Central memory CD8-positive, alpha-beta T cell (primary cell): ENCODE measurements at regions not wholly inside any gene's neighbourhood (a gene's known extent, or its start where the extent isn't known, plus 50 kb on each side); places are given as distances from the start of the nearest gene placed in this dataset.

Source experiments
- ATAC-seq: fragments of 150-1000 bp; cut with Tn5 transposase; replicated peaks from 2 replicates; pipeline ENCODE4 v1.10.0; 2022; ENCODE audit warnings: mild to moderate bottlenecking, moderate FRiP score, moderate number of reproducible peaks; ENCODE audit not compliant: poor library complexity, severe bottlenecking; ENCODE audit errors: extremely low read depth
- DNase-seq, 2 donors: peaks; one replicate each; pipeline ENCODE4 v3.0.0; 2021; ENCODE audit warnings: low spot score in 2 of 2
- H3K27ac Mint-ChIP-seq: one replicate; pipeline ENCODE4 v1.8.0; 2022; ENCODE audit warnings: low read depth, mild to moderate bottlenecking, moderate library complexity, mixed read lengths
- H3K27me3 Mint-ChIP-seq: one replicate; pipeline ENCODE4 v1.8.0; 2022; ENCODE audit warnings: mixed read lengths
- H3K36me3 Mint-ChIP-seq: one replicate; pipeline ENCODE4 v1.8.0; 2022; ENCODE audit warnings: mild to moderate bottlenecking, moderate library complexity, mixed read lengths; ENCODE audit not compliant: insufficient read depth
- H3K4me1 Mint-ChIP-seq: one replicate; pipeline ENCODE4 v1.8.0; 2022; ENCODE audit warnings: mixed read lengths
- H3K4me3 Mint-ChIP-seq: one replicate; pipeline ENCODE4 v1.8.0; 2022; ENCODE audit warnings: mild to moderate bottlenecking, moderate library complexity, mixed read lengths
- H3K9me3 Mint-ChIP-seq: one replicate; pipeline ENCODE4 v1.8.0; 2022; ENCODE audit warnings: mixed read lengths

- DNase-seq (no peak), ATAC-seq (no peak)
- Mint-ChIP-seq H3K9me3 (no peaks in the 10 kb centered on the region), H3K27me3 (peaks cover 2% of the 10 kb centered on the region), H3K27ac (no peak overlapping the region), H3K4me3 (no peak overlapping the region), H3K4me1 (no peaks in the 10 kb centered on the region), H3K36me3 (no peaks in the 10 kb centered on the region)
Measured at GRCh38 chr20:24823989-24824693, 124.9 kb upstream of the CST7 start.

GRCh38 chr20:24825591-24825990, 123.5 kb upstream of the CST7 start:
- H3K27me3 Mint-ChIP-seq, result no peaks in the 10 kb centered on the region
- H3K4me3 Mint-ChIP-seq, result no peak overlapping the region
- H3K27ac Mint-ChIP-seq, result no peak overlapping the region
- no peaks in the 10 kb centered on the region for H3K4me1 Mint-ChIP-seq
- no peaks in the 10 kb centered on the region for H3K9me3 Mint-ChIP-seq
- ATAC-seq, result no peak
- H3K36me3 Mint-ChIP-seq, result no peaks in the 10 kb centered on the region
- DNase-seq, result no peak

- DNase-seq (no peak), ATAC-seq (no peak)
- Mint-ChIP-seq H3K27ac (no peak overlapping the region), H3K4me3 (no peak overlapping the region), H3K9me3 (no peaks in the 10 kb centered on the region), H3K27me3 (no peaks in the 10 kb centered on the region), H3K36me3 (no peaks in the 10 kb centered on the region), H3K4me1 (no peaks in the 10 kb centered on the region)
Measured at GRCh38 chr20:24827603-24828295, 121.3 kb upstream of the CST7 start.

GRCh38 chr20:24828992-24829648, 119.9 kb upstream of the CST7 start:
- H3K9me3 Mint-ChIP-seq, result no peaks in the 10 kb centered on the region
- H3K36me3 Mint-ChIP-seq, result no peaks in the 10 kb centered on the region
- H3K4me3 Mint-ChIP-seq, result no peak overlapping the region
- no peaks in the 10 kb centered on the region for H3K27me3 Mint-ChIP-seq
- ATAC-seq (no peak), DNase-seq (no peak)
- H3K4me1 Mint-ChIP-seq, result no peaks in the 10 kb centered on the region
- no peak overlapping the region for H3K27ac Mint-ChIP-seq

- no peak overlapping the region for H3K27ac Mint-ChIP-seq
- H3K27me3 Mint-ChIP-seq, result no peaks in the 10 kb centered on the region
- no peaks in the 10 kb centered on the region for H3K4me1 Mint-ChIP-seq
- no peak overlapping the region for H3K4me3 Mint-ChIP-seq
- DNase-seq (no peak), ATAC-seq (no peak)
- no peaks in the 10 kb centered on the region for H3K9me3 Mint-ChIP-seq
- H3K36me3 Mint-ChIP-seq, result no peaks in the 10 kb centered on the region
Measured at GRCh38 chr20:24829649-24830370, 119.3 kb upstream of the CST7 start.

GRCh38 chr20:24830649-24831048, 118.4 kb upstream of the CST7 start:
- Mint-ChIP-seq H3K36me3 (no peaks in the 10 kb centered on the region), H3K27me3 (no peaks in the 10 kb centered on the region), H3K27ac (no peak overlapping the region), H3K9me3 (no peaks in the 10 kb centered on the region), H3K4me3 (no peak overlapping the region), H3K4me1 (no peaks in the 10 kb centered on the region)
- ATAC-seq (no peak), DNase-seq (no peak)

- Mint-ChIP-seq H3K27me3 (no peaks in the 10 kb centered on the region), H3K4me1 (no peaks in the 10 kb centered on the region), H3K36me3 (no peaks in the 10 kb centered on the region), H3K27ac (no peak overlapping the region), H3K9me3 (no peaks in the 10 kb centered on the region), H3K4me3 (no peak overlapping the region)
- ATAC-seq (no peak), DNase-seq (no peak)
Measured at GRCh38 chr20:24831232-24831631, 117.8 kb upstream of the CST7 start.

- ATAC-seq (no peak), DNase-seq (no peak)
- Mint-ChIP-seq H3K27me3 (no peaks in the 10 kb centered on the region), H3K9me3 (no peaks in the 10 kb centered on the region), H3K27ac (no peak overlapping the region), H3K36me3 (no peaks in the 10 kb centered on the region), H3K4me3 (no peak overlapping the region), H3K4me1 (no peaks in the 10 kb centered on the region)
Measured at GRCh38 chr20:24832518-24832917, 116.6 kb upstream of the CST7 start.

GRCh38 chr20:24833592-24833991, 115.5 kb upstream of the CST7 start:
- Mint-ChIP-seq H3K36me3 (no peaks in the 10 kb centered on the region), H3K27ac (no peak overlapping the region), H3K9me3 (no peaks in the 10 kb centered on the region), H3K27me3 (no peaks in the 10 kb centered on the region), H3K4me1 (no peaks in the 10 kb centered on the region), H3K4me3 (no peak overlapping the region)
- ATAC-seq (no peak), DNase-seq (no peak)

GRCh38 chr20:24834310-24834709, 114.8 kb upstream of the CST7 start:
- ATAC-seq (no peak), DNase-seq (no peak)
- H3K4me3 Mint-ChIP-seq, result no peak overlapping the region
- no peak overlapping the region for H3K27ac Mint-ChIP-seq
- no peaks in the 10 kb centered on the region for H3K4me1 Mint-ChIP-seq
- no peaks in the 10 kb centered on the region for H3K9me3 Mint-ChIP-seq
- no peaks in the 10 kb centered on the region for H3K27me3 Mint-ChIP-seq
- no peaks in the 10 kb centered on the region for H3K36me3 Mint-ChIP-seq

GRCh38 chr20:24835195-24835594, 113.9 kb upstream of the CST7 start:
- Mint-ChIP-seq H3K36me3 (no peaks in the 10 kb centered on the region), H3K27me3 (no peaks in the 10 kb centered on the region), H3K4me3 (no peak overlapping the region), H3K9me3 (no peaks in the 10 kb centered on the region), H3K4me1 (no peaks in the 10 kb centered on the region), H3K27ac (no peak overlapping the region)
- ATAC-seq, result no peak
- no peak for DNase-seq

- Mint-ChIP-seq H3K36me3 (no peaks in the 10 kb centered on the region), H3K4me1 (no peaks in the 10 kb centered on the region), H3K27ac (no peak overlapping the region), H3K27me3 (no peaks in the 10 kb centered on the region), H3K9me3 (no peaks in the 10 kb centered on the region), H3K4me3 (no peak overlapping the region)
- DNase-seq (no peak), ATAC-seq (no peak)
Measured at GRCh38 chr20:24836041-24836533, 113.0 kb upstream of the CST7 start.
